Fibroblast of peridontal ligament (primary cell): ENCODE measurements at regions not wholly inside any gene's neighbourhood (a gene's known extent, or its start where the extent isn't known, plus 50 kb on each side); places are given as distances from the start of the nearest gene placed in this dataset.
"Not testable (repeated sequence)": the region's sequence is repeated elsewhere in the genome, so short reads cannot be mapped to it uniquely, and the experiment has no call there.

Experiments used
- DNase-seq: peaks from one replicate; pipeline ENCODE4 v3.0.0-alpha.2; 2010; ENCODE audit errors: extremely low read depth

GRCh38 chr20:22734946-22735647 is 150.7 kb upstream of the FOXA2 start:
- DNase-seq = not testable (repeated sequence)

GRCh38 chr20:22740829-22741228 is 156.5 kb upstream of the FOXA2 start:
- DNase-seq = no peak

- DNase-seq = no peak
Measured at GRCh38 chr20:22744341-22745193, 160.2 kb upstream of the FOXA2 start.

- DNase-seq = no peak
Measured at GRCh38 chr20:22745194-22745500, 160.8 kb upstream of the FOXA2 start.

- DNase-seq = no peak
Measured at GRCh38 chr20:22746957-22747356, 162.6 kb upstream of the FOXA2 start.

GRCh38 chr20:22752324-22752723 is 168.0 kb upstream of the FOXA2 start:
- DNase-seq = no peak

- DNase-seq = no peak
Measured at GRCh38 chr20:22757424-22758183, 173.2 kb upstream of the FOXA2 start.

GRCh38 chr20:22758815-22759214 is 174.4 kb upstream of the FOXA2 start:
- DNase-seq = no peak

GRCh38 chr20:22762576-22763256 is 178.3 kb upstream of the FOXA2 start:
- no peak for DNase-seq

- no peak for DNase-seq
Measured at GRCh38 chr20:22763257-22763906, 179.0 kb upstream of the FOXA2 start.

GRCh38 chr20:22768266-22769178 is 184.2 kb upstream of the FOXA2 start:
- DNase-seq = no peak

GRCh38 chr20:22770241-22770800 is 185.9 kb upstream of the FOXA2 start:
- DNase-seq = no peak

GRCh38 chr20:22771706-22772105 is 187.3 kb upstream of the FOXA2 start:
- DNase-seq = no peak

- no peak for DNase-seq
Measured at GRCh38 chr20:22773344-22773743, 189.0 kb upstream of the FOXA2 start.

GRCh38 chr20:22775256-22775655 is 190.9 kb upstream of the FOXA2 start:
- no peak for DNase-seq

GRCh38 chr20:22775671-22776139 is 191.3 kb upstream of the FOXA2 start:
- DNase-seq = no peak

- DNase-seq = no peak
Measured at GRCh38 chr20:22776369-22776768, 192.0 kb upstream of the FOXA2 start.

GRCh38 chr20:22779878-22780277 is 195.5 kb upstream of the FOXA2 start:
- no peak for DNase-seq

- DNase-seq = no peak
Measured at GRCh38 chr20:22781869-22782268, 197.5 kb upstream of the FOXA2 start.

GRCh38 chr20:22789676-22790075 is 205.3 kb upstream of the FOXA2 start:
- no peak for DNase-seq
